HG03064 (cell line): ENCODE measurements at regions not wholly inside any gene's neighbourhood (a gene's known extent, or its start where the extent isn't known, plus 50 kb on each side); places are given as distances from the start of the nearest gene placed in this dataset.
"Not testable (repeated sequence)": the region's sequence is repeated elsewhere in the genome, so short reads cannot be mapped to it uniquely, and the experiment has no call there.

Source experiments
- ATAC-seq: cut with Tn5 transposase; IDR thresholded peaks from one replicate; pipeline ENCODE4 v1.9.1; 2021; ENCODE audit warnings: low read depth; ENCODE audit not compliant: unreplicated experiment

- ATAC-seq = not testable (repeated sequence)
Measured at GRCh38 chr3:125910851-125911250, 58.1 kb upstream of the ROPN1B start.

DNA sequence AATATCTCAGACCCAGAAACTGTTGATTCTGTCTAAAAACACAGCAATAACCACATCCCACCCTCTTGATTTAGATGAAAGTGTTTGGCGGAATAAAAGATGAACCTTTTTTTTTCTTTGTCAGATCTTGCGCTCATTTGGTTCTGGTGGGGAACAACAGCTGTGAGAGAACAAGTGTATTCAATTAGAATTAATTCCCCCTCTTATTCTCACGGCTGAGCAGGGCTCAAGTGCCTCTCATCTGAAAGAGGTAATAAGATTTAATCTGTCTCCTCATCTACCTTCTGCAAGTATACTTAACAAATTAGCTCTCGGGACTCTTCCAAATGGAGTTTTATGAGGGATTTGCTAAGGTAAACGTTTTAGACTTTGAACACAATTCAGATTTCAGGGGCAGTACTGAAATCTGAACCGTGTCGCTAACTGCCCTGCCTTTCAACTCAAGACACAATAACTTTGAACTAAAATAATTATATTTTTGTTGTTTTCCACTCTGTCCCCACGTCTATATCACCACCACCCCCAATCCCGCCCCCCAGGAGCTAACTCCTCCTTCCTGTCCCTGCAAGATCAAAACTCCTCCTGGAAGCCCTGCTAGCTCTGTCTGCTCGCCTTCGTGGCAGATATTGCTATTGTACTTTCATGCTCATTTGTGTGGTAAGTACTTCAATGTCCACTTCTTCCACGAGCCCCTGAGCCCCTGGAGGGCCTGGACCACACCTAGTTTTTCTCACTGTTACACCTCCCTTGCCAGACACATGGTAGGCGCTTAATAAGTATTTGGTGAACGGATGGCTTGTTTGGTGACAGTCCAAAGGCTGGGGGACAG lies 54.2 kb upstream of the ROPN1B start:
- not testable (repeated sequence) for ATAC-seq

DNA sequence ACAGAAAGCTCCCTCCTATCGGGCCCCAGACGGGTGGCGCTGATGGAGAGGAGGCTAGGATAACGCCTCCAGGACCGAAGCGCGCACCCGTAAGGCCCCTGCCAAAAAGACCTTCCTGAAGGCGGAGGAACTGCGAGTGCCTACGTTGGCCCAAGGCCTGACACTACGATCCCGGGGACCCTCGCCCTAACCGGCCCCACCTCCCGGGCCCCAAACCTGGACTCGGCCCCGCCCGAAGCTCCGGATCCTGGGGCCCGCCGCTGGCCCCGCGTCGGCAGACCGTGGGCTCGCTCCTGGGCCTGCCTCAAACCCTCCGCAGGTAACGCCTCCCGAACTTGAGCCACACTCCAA lies 53.6 kb upstream of the ROPN1B start:
- ATAC-seq = not testable (repeated sequence)

GRCh38 chr3:125915792-125916375 lies 53.1 kb upstream of the ROPN1B start:
- peak; percentile 72 for ATAC-seq

DNA sequence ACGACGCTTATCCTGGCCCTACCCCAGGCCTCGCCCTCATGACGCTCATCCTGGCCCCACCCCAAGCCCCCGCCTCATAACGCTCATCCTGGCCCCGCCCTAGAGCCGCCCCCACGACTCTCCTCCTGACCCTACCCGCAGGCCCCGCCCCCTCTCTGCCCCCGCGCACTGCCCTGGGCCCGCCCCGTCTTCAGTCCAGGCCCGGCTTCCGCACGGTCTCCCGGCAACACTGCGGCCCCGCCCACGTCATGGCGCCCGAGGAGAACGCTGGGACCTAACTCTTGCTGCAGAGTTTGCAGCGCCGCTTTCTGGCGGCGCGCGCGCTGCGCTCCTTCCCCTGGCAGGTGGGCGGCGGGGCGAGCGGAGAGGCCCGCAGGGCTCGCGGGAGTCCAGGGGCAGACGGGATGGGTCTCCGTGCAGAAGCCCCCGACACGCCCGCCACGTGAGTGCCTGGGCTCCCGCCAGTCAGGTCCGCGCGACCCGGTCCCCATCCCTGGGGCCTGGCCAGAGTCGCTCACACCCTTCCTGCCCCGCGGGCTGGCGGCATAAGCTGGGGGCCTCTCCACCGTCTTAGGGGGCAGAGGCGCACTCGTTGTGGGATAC lies 52.5 kb upstream of the ROPN1B start:
- ATAC-seq = peak; percentile 75

DNA sequence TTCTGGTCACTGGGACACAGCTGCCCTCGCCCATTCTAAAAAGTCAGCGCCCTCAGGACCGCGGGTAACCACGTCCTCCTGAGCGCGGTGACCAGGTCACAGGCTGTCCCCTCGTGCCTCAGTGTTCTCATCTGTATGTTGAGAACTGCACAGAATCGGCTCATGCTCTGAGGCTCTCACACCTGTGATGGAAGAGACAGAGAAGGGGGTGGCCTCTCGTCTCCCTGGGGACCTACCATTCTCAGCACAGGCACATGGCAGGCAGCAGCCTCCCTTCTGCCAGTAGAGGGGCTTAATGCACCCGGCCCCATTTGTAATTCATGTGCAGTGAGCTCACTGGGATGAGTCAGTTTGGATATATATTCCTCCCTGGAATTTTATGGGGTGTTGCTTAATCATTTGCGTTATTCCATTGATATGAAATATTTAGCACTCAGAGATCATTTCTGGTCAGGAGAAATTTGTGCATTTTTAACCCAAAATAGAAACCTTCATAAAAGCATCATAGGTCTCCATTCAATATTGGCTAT lies 51.9 kb upstream of the ROPN1B start:
- ATAC-seq = not testable (repeated sequence)

DNA sequence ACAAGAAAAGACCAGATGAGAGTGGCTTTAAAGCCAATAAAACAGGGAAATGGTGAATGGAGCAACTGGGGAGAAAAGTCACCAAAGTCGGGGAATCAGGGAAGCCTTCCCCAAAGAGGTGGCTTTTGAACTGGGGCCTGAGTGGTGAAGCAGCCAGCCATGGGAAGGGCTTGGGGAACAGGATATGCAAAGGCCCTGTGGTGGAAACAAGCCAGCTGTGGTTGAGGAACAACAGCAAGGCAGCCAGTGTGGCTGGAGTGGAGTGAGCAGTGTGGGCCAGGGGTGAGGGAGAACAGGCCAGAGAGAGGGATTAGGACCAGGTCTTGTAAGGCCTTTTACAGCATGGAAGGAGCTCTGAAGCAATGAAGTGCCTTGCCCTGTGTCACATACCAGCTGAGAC lies 51.0 kb upstream of the ROPN1B start:
- not testable (repeated sequence) for ATAC-seq

DNA sequence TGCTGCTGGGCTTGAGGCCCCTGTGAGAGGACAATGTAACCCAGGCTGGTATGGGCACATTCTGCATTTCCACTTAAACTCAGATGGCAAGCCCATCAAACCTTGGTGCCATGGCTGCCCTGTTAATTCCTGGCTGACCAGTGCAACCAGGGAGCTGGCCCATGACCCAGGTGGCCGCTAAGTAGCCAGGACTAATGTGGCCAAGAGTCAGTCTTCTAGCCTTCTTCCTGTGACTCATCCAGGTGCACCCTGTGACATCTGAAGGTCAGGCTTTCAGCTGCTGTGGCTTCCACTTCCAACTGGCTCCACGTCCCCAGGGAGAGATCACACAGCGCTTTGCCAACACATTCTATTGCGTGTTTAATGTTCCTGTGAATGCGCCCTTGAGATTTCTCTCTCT lies 50.5 kb upstream of the ROPN1B start:
- ATAC-seq = not testable (repeated sequence)

- not testable (repeated sequence) for ATAC-seq
Measured at GRCh38 chr3:125918866-125919265, 50.1 kb upstream of the ROPN1B start.
